ENCODE measurements at regions not wholly inside any gene's neighbourhood (a gene's known extent, or its start where the extent isn't known, plus 50 kb on each side); places are given as distances from the start of the nearest gene placed in this dataset.

- ATAC-seq (ENCODE audit: low FRiP score) = no peak
- DNase-seq (ENCODE audit: low spot score) = no peak
- TF ChIP-seq, protein P1, sequence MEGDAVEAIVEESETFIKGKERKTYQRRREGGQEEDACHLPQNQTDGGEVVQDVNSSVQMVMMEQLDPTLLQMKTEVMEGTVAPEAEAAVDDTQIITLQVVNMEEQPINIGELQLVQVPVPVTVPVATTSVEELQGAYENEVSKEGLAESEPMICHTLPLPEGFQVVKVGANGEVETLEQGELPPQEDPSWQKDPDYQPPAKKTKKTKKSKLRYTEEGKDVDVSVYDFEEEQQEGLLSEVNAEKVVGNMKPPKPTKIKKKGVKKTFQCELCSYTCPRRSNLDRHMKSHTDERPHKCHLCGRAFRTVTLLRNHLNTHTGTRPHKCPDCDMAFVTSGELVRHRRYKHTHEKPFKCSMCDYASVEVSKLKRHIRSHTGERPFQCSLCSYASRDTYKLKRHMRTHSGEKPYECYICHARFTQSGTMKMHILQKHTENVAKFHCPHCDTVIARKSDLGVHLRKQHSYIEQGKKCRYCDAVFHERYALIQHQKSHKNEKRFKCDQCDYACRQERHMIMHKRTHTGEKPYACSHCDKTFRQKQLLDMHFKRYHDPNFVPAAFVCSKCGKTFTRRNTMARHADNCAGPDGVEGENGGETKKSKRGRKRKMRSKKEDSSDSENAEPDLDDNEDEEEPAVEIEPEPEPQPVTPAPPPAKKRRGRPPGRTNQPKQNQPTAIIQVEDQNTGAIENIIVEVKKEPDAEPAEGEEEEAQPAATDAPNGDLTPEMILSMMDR (IDR thresholded peaks at IDR 0.05) = no peak
These were observed 1077.3 kb downstream of the SORCS3 start for GRCh38 chr10:105718207-105718995.

GRCh38 chr10:105714728-105715127, 1073.6 kb downstream of the SORCS3 start:
- no peak for ATAC-seq (ENCODE audit: low FRiP score)
- TF ChIP-seq, protein P1 (IDR thresholded peaks at IDR 0.05) = no peak
- DNase-seq (ENCODE audit: low spot score) = no peak

DNA sequence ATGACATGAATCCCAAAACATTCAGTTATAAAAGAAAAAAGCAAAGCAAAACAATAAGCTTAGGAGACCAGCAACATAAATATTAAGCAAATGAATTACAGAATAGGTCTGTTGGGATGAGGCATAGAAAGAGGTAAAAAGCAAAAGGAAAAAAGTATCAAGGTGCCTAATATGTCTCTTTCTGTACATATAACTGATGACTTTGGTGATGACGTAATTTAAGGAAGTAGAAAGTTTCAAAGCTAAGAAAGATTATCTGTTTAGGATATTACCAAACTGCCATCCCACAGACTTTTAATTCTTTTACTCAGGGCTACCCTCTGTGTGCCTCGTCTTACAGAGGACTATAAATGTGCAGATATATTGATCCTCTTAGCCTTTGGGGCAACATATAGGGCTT, 1066.5 kb downstream of the SORCS3 start:
- TF ChIP-seq, protein P1 (IDR thresholded peaks at IDR 0.05) = no peak
- ATAC-seq (ENCODE audit: low FRiP score) (no peak), DNase-seq (ENCODE audit: low spot score) (no peak)

GRCh38 chr10:105706281-105707026, 1065.4 kb downstream of the SORCS3 start:
- ATAC-seq (ENCODE audit: low FRiP score) (no peak), DNase-seq (ENCODE audit: low spot score) (no peak)
- TF ChIP-seq, protein P1 (IDR thresholded peaks at IDR 0.05) = no peak

DNA sequence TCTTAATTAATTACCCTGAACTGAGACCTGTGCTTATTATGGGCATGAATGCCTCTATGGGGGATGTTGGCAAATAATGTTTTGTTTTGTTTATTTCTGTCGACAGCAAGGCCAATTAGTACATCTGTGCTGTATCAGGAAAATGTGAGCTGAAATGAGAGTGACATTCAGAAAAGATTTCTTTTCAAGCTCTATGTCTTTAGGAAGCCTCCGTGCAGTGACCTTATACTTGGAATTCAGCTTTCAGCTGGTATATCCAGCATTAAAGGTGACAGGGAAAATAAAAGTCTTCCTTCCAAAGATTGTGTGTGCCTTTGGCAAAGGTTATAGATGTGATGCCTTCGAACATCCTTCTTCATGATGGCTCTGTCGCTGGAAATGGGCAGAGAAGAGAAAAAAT, 1061.1 kb downstream of the SORCS3 start:
- no peak for ATAC-seq (ENCODE audit: low FRiP score)
- TF ChIP-seq, protein P1 (IDR thresholded peaks at IDR 0.05) = no peak
- DNase-seq (ENCODE audit: low spot score) = no peak

DNA sequence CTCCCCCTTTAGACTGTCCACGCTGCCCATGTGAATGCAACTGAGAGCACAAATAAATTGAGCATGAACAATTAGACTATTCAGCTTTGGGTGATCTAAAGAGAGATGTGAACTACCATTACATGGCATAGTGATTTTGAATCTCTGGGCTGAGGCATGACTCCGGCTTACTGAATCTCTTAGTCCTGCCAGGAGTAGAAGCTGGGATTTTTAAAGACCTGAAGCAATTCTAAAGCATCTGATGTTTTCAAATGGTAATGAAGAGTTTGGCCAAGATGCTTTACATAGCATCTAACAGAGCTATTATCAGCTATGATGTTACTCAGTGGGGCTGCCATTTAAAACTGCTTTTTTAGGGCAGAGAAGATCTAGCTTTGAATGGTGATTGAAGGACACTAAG, 1059.1 kb downstream of the SORCS3 start:
- DNase-seq (ENCODE audit: low spot score) (no peak), ATAC-seq (ENCODE audit: low FRiP score) (no peak)
- TF ChIP-seq, protein P1 (IDR thresholded peaks at IDR 0.05) = no peak

All from omental fat pad (tissue), 3 donors.